ENCODE measurements at regions not wholly inside any gene's neighbourhood (a gene's known extent, or its start where the extent isn't known, plus 50 kb on each side); places are given as distances from the start of the nearest gene placed in this dataset.

DNA sequence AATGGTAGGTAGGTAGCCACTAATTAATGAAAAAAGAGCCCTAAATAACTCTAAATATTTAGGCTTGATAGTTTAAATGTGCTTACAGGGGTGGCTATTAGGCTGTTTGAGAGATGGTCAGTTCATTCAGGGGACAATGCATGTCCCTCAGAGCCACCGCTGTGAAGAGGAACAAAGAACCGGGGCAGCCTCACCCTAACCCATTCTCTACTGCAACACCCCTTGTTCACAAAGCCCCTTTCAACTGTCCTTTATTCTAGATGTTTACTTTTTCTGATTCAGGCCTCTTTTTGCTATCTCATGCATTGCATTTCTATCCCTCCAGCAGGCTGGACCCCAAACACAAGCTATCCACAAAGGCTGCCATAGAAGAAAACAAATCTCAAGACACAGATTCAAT lies 906.7 kb downstream of the NR2F1-AS1 start:
- Histone ChIP-seq H4K20me1 (replicated peaks; ENCODE audit: insufficient read depth) (no peaks in the 10 kb centered on the region), H3K4me1 (ENCODE audit: insufficient read depth) (no peaks in the 10 kb centered on the region), H3K4me3 (no peak overlapping the region), H3K79me2 (replicated peaks; ENCODE audit: insufficient read depth) (no peaks in the 10 kb centered on the region), H2AFZ (no peak overlapping the region), H3K36me3 (ENCODE audit: insufficient read depth) (no peaks in the 10 kb centered on the region), H3K27me3 (ENCODE audit: insufficient read depth) (no peaks in the 10 kb centered on the region), H3F3A (replicated peaks; ENCODE audit: low read depth) (no peaks in the 10 kb centered on the region), H3K4me2 (no peak overlapping the region), H3K9me2 (ENCODE audit: insufficient read depth) (no peaks in the 10 kb centered on the region), H3K27ac (ENCODE audit: low read depth) (no peak overlapping the region)
- peak; percentile 76 for ATAC-seq
- peaks cover 8% of the 10 kb centered on the region; the same call in 2 of the 3 replicates for H3K4me1 Mint-ChIP-seq
- no peaks in the 10 kb centered on the region for H3K9me3 Mint-ChIP-seq
- peak; percentile 2 for DNase-seq (ENCODE audit: low spot score)
- no peaks in the 10 kb centered on the region for H3K27me3 Mint-ChIP-seq (ENCODE audit: insufficient read depth, low read depth, poor library complexity)
- H3K36me3 Mint-ChIP-seq (ENCODE audit: low read depth), result no peaks in the 10 kb centered on the region
- TF ChIP-seq, protein P1, sequence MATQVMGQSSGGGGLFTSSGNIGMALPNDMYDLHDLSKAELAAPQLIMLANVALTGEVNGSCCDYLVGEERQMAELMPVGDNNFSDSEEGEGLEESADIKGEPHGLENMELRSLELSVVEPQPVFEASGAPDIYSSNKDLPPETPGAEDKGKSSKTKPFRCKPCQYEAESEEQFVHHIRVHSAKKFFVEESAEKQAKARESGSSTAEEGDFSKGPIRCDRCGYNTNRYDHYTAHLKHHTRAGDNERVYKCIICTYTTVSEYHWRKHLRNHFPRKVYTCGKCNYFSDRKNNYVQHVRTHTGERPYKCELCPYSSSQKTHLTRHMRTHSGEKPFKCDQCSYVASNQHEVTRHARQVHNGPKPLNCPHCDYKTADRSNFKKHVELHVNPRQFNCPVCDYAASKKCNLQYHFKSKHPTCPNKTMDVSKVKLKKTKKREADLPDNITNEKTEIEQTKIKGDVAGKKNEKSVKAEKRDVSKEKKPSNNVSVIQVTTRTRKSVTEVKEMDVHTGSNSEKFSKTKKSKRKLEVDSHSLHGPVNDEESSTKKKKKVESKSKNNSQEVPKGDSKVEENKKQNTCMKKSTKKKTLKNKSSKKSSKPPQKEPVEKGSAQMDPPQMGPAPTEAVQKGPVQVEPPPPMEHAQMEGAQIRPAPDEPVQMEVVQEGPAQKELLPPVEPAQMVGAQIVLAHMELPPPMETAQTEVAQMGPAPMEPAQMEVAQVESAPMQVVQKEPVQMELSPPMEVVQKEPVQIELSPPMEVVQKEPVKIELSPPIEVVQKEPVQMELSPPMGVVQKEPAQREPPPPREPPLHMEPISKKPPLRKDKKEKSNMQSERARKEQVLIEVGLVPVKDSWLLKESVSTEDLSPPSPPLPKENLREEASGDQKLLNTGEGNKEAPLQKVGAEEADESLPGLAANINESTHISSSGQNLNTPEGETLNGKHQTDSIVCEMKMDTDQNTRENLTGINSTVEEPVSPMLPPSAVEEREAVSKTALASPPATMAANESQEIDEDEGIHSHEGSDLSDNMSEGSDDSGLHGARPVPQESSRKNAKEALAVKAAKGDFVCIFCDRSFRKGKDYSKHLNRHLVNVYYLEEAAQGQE (IDR thresholded peaks at IDR 0.05; ENCODE audit: unreplicated experiment), result no peak
- TF ChIP-seq, protein P2, sequence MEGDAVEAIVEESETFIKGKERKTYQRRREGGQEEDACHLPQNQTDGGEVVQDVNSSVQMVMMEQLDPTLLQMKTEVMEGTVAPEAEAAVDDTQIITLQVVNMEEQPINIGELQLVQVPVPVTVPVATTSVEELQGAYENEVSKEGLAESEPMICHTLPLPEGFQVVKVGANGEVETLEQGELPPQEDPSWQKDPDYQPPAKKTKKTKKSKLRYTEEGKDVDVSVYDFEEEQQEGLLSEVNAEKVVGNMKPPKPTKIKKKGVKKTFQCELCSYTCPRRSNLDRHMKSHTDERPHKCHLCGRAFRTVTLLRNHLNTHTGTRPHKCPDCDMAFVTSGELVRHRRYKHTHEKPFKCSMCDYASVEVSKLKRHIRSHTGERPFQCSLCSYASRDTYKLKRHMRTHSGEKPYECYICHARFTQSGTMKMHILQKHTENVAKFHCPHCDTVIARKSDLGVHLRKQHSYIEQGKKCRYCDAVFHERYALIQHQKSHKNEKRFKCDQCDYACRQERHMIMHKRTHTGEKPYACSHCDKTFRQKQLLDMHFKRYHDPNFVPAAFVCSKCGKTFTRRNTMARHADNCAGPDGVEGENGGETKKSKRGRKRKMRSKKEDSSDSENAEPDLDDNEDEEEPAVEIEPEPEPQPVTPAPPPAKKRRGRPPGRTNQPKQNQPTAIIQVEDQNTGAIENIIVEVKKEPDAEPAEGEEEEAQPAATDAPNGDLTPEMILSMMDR (conservative IDR thresholded peaks at IDR 0.05; ENCODE audit: low read depth in 2 of 2), result no peak
- TF ChIP-seq EZH2 (IDR thresholded peaks at IDR 0.05; ENCODE audit: low read depth, unreplicated experiment), result no peak
- TF ChIP-seq CREB1 (CRISPR knock-in tag; IDR thresholded peaks at IDR 0.05; ENCODE audit: low read depth), result no peak
- TF ChIP-seq, protein P3, sequence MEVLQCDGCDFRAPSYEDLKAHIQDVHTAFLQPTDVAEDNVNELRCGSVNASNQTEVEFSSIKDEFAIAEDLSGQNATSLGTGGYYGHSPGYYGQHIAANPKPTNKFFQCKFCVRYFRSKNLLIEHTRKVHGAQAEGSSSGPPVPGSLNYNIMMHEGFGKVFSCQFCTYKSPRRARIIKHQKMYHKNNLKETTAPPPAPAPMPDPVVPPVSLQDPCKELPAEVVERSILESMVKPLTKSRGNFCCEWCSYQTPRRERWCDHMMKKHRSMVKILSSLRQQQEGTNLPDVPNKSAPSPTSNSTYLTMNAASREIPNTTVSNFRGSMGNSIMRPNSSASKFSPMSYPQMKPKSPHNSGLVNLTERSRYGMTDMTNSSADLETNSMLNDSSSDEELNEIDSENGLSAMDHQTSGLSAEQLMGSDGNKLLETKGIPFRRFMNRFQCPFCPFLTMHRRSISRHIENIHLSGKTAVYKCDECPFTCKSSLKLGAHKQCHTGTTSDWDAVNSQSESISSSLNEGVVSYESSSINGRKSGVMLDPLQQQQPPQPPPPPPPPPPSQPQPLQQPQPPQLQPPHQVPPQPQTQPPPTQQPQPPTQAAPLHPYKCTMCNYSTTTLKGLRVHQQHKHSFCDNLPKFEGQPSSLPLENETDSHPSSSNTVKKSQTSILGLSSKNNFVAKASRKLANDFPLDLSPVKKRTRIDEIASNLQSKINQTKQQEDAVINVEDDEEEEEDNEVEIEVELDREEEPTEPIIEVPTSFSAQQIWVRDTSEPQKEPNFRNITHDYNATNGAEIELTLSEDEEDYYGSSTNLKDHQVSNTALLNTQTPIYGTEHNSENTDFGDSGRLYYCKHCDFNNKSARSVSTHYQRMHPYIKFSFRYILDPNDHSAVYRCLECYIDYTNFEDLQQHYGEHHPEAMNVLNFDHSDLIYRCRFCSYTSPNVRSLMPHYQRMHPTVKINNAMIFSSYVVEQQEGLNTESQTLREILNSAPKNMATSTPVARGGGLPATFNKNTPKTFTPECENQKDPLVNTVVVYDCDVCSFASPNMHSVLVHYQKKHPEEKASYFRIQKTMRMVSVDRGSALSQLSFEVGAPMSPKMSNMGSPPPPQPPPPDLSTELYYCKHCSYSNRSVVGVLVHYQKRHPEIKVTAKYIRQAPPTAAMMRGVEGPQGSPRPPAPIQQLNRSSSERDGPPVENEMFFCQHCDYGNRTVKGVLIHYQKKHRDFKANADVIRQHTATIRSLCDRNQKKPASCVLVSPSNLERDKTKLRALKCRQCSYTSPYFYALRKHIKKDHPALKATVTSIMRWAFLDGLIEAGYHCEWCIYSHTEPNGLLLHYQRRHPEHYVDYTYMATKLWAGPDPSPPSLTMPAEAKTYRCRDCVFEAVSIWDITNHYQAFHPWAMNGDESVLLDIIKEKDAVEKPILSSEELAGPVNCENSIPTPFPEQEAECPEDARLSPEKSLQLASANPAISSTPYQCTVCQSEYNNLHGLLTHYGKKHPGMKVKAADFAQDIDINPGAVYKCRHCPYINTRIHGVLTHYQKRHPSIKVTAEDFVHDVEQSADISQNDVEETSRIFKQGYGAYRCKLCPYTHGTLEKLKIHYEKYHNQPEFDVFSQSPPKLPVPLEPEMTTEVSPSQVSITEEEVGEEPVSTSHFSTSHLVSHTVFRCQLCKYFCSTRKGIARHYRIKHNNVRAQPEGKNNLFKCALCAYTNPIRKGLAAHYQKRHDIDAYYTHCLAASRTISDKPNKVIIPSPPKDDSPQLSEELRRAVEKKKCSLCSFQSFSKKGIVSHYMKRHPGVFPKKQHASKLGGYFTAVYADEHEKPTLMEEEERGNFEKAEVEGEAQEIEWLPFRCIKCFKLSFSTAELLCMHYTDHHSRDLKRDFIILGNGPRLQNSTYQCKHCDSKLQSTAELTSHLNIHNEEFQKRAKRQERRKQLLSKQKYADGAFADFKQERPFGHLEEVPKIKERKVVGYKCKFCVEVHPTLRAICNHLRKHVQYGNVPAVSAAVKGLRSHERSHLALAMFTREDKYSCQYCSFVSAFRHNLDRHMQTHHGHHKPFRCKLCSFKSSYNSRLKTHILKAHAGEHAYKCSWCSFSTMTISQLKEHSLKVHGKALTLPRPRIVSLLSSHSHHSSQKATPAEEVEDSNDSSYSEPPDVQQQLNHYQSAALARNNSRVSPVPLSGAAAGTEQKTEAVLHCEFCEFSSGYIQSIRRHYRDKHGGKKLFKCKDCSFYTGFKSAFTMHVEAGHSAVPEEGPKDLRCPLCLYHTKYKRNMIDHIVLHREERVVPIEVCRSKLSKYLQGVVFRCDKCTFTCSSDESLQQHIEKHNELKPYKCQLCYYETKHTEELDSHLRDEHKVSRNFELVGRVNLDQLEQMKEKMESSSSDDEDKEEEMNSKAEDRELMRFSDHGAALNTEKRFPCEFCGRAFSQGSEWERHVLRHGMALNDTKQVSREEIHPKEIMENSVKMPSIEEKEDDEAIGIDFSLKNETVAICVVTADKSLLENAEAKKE (CRISPR knock-in tag; IDR thresholded peaks at IDR 0.05), result no peak
- TF ChIP-seq ZNF331 (CRISPR knock-in tag; IDR thresholded peaks at IDR 0.05; ENCODE audit: low read depth), result no peak
- no peak for TF ChIP-seq ZNF114 (CRISPR knock-in tag; IDR thresholded peaks at IDR 0.05)
- no peak for TF ChIP-seq EZH2phosphoT487 (IDR thresholded peaks at IDR 0.05; ENCODE audit: unreplicated experiment)
- TF ChIP-seq POLR2AphosphoS5 (IDR thresholded peaks at IDR 0.05; ENCODE audit: low read depth), result no peak
- TF ChIP-seq, protein P4, sequence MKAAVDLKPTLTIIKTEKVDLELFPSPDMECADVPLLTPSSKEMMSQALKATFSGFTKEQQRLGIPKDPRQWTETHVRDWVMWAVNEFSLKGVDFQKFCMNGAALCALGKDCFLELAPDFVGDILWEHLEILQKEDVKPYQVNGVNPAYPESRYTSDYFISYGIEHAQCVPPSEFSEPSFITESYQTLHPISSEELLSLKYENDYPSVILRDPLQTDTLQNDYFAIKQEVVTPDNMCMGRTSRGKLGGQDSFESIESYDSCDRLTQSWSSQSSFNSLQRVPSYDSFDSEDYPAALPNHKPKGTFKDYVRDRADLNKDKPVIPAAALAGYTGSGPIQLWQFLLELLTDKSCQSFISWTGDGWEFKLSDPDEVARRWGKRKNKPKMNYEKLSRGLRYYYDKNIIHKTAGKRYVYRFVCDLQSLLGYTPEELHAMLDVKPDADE (IDR thresholded peaks at IDR 0.05), result no peak
- no peak for TF ChIP-seq JUNB (IDR thresholded peaks at IDR 0.05; ENCODE audit: unreplicated experiment)
- no peak for TF ChIP-seq NANOG (IDR thresholded peaks at IDR 0.05; ENCODE audit: borderline replicate concordance)
- TF ChIP-seq STAT1 (IDR thresholded peaks at IDR 0.05; ENCODE audit: unreplicated experiment), result no peak
- H3K4me3 Mint-ChIP-seq, result no peak overlapping the region
- H3K27ac Mint-ChIP-seq, result no peak overlapping the region

All from GM23338 (cell line).